Ishikawa (cell line): ENCODE measurements at regions not wholly inside any gene's neighbourhood (a gene's known extent, or its start where the extent isn't known, plus 50 kb on each side); places are given as distances from the start of the nearest gene placed in this dataset.

Experiments
- CEBPB ChIP-seq: IDR thresholded peaks from 2 replicates; pipeline ENCODE4 v1.6.1; 2012
- EP300 ChIP-seq: IDR thresholded peaks from 2 replicates; pipeline ENCODE4 v1.6.1; 2012; ENCODE audit warnings: borderline replicate concordance
- MAX ChIP-seq: IDR thresholded peaks from 2 replicates; pipeline ENCODE4 v1.6.1; 2012
- NFIC ChIP-seq: IDR thresholded peaks from 2 replicates; pipeline ENCODE4 v1.6.1; 2012
- TEAD4 ChIP-seq: IDR thresholded peaks from 2 replicates; pipeline ENCODE4 v1.6.1; 2012
- YY1 ChIP-seq: IDR thresholded peaks from 2 replicates; pipeline ENCODE4 v1.6.1; 2012; ENCODE audit warnings: low read depth

GRCh38 chr3:159538507-159538906, 450.1 kb upstream of the IL12A start:
- TF ChIP-seq MAX (no peak), EP300 (no peak), CEBPB (no peak), TEAD4 (no peak), NFIC (no peak), YY1 (no peak)
